Esophagus (tissue), 2 donors: ENCODE measurements at regions not wholly inside any gene's neighbourhood (a gene's known extent, or its start where the extent isn't known, plus 50 kb on each side); places are given as distances from the start of the nearest gene placed in this dataset.

ENCODE experiments used
- H3K27ac ChIP-seq, 2 donors: one replicate each; pipeline ENCODE4 v1.5.1; 2013; ENCODE audit warnings: low read depth in 2 of 2, mild to moderate bottlenecking in 2 of 2, inconsistent platforms in 1 of 2, low read length in 1 of 2, moderate library complexity in 1 of 2
- H3K27me3 ChIP-seq, 2 donors: one replicate each; pipeline ENCODE4 v1.6.1; 2013; ENCODE audit warnings: low read length in 2 of 2, control low read depth in 1 of 2, mild to moderate bottlenecking in 1 of 2; ENCODE audit not compliant: insufficient read depth in 2 of 2, control insufficient read depth in 1 of 2
- H3K36me3 ChIP-seq, 2 donors: one replicate each; pipeline ENCODE4 v1.6.1; 2013; ENCODE audit warnings: low read length in 1 of 2; ENCODE audit not compliant: control insufficient read depth in 2 of 2, insufficient read depth in 2 of 2
- H3K4me1 ChIP-seq, 2 donors: one replicate each; pipeline ENCODE4 v1.6.1; 2013; ENCODE audit warnings: low read length in 1 of 2; ENCODE audit not compliant: control insufficient read depth in 2 of 2, insufficient read depth in 2 of 2
- H3K4me3 ChIP-seq, 2 donors: one replicate each; pipeline ENCODE4 v1.5.1; 2013; ENCODE audit warnings: low read length in 2 of 2, mild to moderate bottlenecking in 2 of 2, low read depth in 1 of 2, moderate library complexity in 1 of 2
- H3K9me3 ChIP-seq, 2 donors: one replicate each; pipeline ENCODE4 v1.6.1; 2013; ENCODE audit warnings: mild to moderate bottlenecking in 2 of 2, low read depth in 1 of 2, low read length in 1 of 2, moderate library complexity in 1 of 2; ENCODE audit not compliant: control insufficient read depth in 2 of 2, insufficient read depth in 1 of 2
- WGBS, 2 donors: extraction: QIAGEN DNeasy Blood & Tissue Kit; methylation state at CpG; one replicate each; pipeline ENCODE4 v1.1.7; 2013; 5-methylcytosine and 5-hydroxymethylcytosine counted together
- donor health status: healthy with polysubstance abuse.
- donor health status: Bipolar disorder and iron deficiency.

DNA sequence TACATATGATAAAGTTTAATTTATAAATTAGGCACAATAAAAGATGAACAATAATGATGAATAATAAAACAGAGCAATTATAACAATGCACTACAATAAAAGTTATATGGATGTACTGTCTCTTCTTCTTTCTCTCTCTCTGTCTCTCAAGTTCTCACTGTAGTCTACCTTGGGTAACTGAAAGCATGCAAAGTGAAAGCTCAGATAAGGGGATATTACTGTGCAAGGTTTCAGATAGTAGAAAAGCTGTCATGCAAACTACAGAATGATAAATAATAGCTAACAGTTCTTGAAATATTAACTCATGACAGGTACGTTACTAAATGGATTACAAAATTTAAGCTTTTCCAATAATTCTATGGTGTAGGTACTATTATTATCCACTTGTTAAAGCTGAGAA, 311.9 kb upstream of the PRDM1 start:
- no peak overlapping the region for H3K27ac ChIP-seq
- 65 to 72% methylated on average over 1 of the region's 1 CpG for WGBS, 2 donors
- no peaks in the 10 kb centered on the region for H3K4me1 ChIP-seq
- H3K27me3 ChIP-seq, result no peaks in the 10 kb centered on the region
- no peak overlapping the region for H3K4me3 ChIP-seq
- H3K9me3 ChIP-seq, result no peaks in the 10 kb centered on the region
- no peaks in the 10 kb centered on the region for H3K36me3 ChIP-seq

- no peaks in the 10 kb centered on the region for H3K36me3 ChIP-seq
- WGBS, 2 donors, result 93 to 98% methylated on average over 1 of the region's 1 CpG
- H3K27me3 ChIP-seq, result no peaks in the 10 kb centered on the region
- no peaks in the 10 kb centered on the region for H3K4me1 ChIP-seq
- no peak overlapping the region for H3K27ac ChIP-seq
- no peak overlapping the region for H3K4me3 ChIP-seq
- no peaks in the 10 kb centered on the region for H3K9me3 ChIP-seq
Measured at GRCh38 chr6:105771313-105771970, 314.7 kb upstream of the PRDM1 start.

DNA sequence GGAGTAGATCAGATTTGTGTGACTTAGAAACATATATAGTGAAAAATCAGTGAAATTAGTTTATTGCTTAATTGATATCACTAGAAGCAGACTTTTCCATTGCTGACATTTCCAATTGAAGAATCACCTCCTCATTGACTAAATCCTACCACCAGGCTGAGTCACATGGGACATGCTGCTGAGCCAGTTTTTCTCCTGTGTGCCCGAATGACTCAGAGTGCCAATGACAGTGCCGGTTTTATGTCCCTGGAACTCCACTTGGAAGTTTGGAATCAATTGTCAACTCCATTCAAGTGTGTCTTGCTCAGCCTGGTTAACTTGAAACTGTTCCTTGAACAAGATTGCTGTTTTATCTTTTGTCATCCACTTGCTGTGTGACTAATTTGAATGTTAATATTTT, 316.1 kb upstream of the PRDM1 start:
- H3K4me3 ChIP-seq, result no peak overlapping the region
- H3K27me3 ChIP-seq, result no peaks in the 10 kb centered on the region
- WGBS, 2 donors, result 54 to 66% methylated on average over 2 of the region's 2 CpGs
- no peaks in the 10 kb centered on the region for H3K4me1 ChIP-seq
- H3K9me3 ChIP-seq, result no peaks in the 10 kb centered on the region
- H3K27ac ChIP-seq, result no peak overlapping the region
- H3K36me3 ChIP-seq, result no peaks in the 10 kb centered on the region

- Histone ChIP-seq H3K27ac (no peak overlapping the region), H3K4me3 (no peak overlapping the region)
Measured at GRCh38 chr6:105769197-105769596, 316.9 kb upstream of the PRDM1 start.

GRCh38 chr6:105767541-105767940, 318.6 kb upstream of the PRDM1 start:
- no peak overlapping the region for H3K4me3 ChIP-seq
- H3K36me3 ChIP-seq, result no peaks in the 10 kb centered on the region
- H3K4me1 ChIP-seq, result no peaks in the 10 kb centered on the region
- H3K27ac ChIP-seq, result no peak overlapping the region
- WGBS, 2 donors, result 79 to 80% methylated on average over 3 of the region's 3 CpGs
- no peaks in the 10 kb centered on the region for H3K9me3 ChIP-seq
- no peaks in the 10 kb centered on the region for H3K27me3 ChIP-seq

More at GRCh38 chr6:105769197-105769596, 316.9 kb upstream of the PRDM1 start:
- no peaks in the 10 kb centered on the region for H3K36me3 ChIP-seq
- WGBS, 2 donors, result 89 to 91% methylated on average over 1 of the region's 1 CpG
- H3K9me3 ChIP-seq, result no peaks in the 10 kb centered on the region
- no peaks in the 10 kb centered on the region for H3K27me3 ChIP-seq
- H3K4me1 ChIP-seq, result no peaks in the 10 kb centered on the region

- Histone ChIP-seq H3K4me1 (no peaks in the 10 kb centered on the region), H3K4me3 (no peak overlapping the region), H3K36me3 (no peaks in the 10 kb centered on the region), H3K9me3 (no peaks in the 10 kb centered on the region), H3K27ac (no peak overlapping the region), H3K27me3 (no peaks in the 10 kb centered on the region)
Measured at GRCh38 chr6:105765239-105765638, 320.9 kb upstream of the PRDM1 start.

DNA sequence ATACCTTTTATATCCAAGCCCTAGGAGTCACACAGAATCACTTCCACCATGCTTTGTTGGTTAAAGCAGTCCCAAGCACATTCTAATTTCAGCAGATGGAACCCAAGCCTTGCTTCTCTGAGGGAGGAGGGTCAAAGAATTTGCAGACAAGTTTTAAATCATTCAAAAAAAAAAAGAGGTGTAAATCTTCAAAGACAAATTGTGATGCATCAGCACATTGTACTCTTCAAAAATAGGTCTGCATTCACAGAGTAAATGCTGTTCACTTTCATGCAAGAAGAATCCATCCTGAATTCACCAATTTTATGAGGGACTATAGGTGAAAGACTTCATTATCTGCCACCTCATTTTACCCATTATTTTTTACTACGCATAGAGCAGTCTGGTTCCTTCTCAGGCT, 321.8 kb upstream of the PRDM1 start:
- 96 to 97% methylated on average over 1 of the region's 1 CpG for whole genome bisulfite sequencing, 2 donors
- H3K36me3 ChIP-seq, result no peaks in the 10 kb centered on the region

GRCh38 chr6:105763866-105764265, 322.3 kb upstream of the PRDM1 start:
- no peak overlapping the region for H3K27ac ChIP-seq
- no peaks in the 10 kb centered on the region for H3K27me3 ChIP-seq
- H3K4me1 ChIP-seq, result no peaks in the 10 kb centered on the region
- no peaks in the 10 kb centered on the region for H3K9me3 ChIP-seq
- H3K4me3 ChIP-seq, result no peak overlapping the region
- 86 to 89% methylated on average over 2 of the region's 2 CpGs for whole genome bisulfite sequencing, 2 donors
- H3K36me3 ChIP-seq, result no peaks in the 10 kb centered on the region

More for the DNA sequence above, 321.8 kb upstream of the PRDM1 start:
- H3K27ac ChIP-seq, result no peak overlapping the region
- H3K4me3 ChIP-seq, result no peak overlapping the region
- no peaks in the 10 kb centered on the region for H3K9me3 ChIP-seq
- no peaks in the 10 kb centered on the region for H3K4me1 ChIP-seq
- H3K27me3 ChIP-seq, result no peaks in the 10 kb centered on the region

DNA sequence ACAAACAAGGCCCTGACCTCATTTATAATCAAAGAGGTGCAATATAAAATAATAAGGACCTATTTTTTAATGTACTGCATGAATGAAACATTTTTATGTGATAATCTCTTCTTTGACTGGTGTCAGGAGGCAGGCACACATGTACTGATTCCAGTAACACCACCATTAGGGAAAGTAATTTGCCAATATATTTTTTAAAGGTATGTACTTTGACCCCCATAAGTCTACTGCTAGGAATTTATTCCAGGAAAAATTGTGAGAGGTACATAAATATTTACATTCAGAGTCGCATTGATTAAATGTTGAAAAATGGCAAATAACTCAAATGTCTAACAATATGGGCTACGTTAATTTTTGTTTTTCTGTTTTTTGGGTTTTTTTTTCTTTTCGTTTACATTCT, 325.4 kb upstream of the PRDM1 start:
- no peaks in the 10 kb centered on the region for H3K9me3 ChIP-seq
- no peak overlapping the region for H3K27ac ChIP-seq
- H3K36me3 ChIP-seq, result no peaks in the 10 kb centered on the region
- H3K27me3 ChIP-seq, result no peaks in the 10 kb centered on the region
- no peaks in the 10 kb centered on the region for H3K4me1 ChIP-seq
- 76 to 93% methylated on average over 3 of the region's 3 CpGs for WGBS, 2 donors
- no peak overlapping the region for H3K4me3 ChIP-seq

GRCh38 chr6:105759946-105760345, 326.2 kb upstream of the PRDM1 start:
- Histone ChIP-seq H3K9me3 (no peaks in the 10 kb centered on the region), H3K4me1 (no peaks in the 10 kb centered on the region), H3K27ac (peak overlapping the region; percentile 30 to 78), H3K27me3 (no peaks in the 10 kb centered on the region), H3K4me3 (no peak overlapping the region), H3K36me3 (no peaks in the 10 kb centered on the region)
- 21 to 47% methylated on average over 4 of the region's 4 CpGs for WGBS, 2 donors
